ENCODE measurements at regions not wholly inside any gene's neighbourhood (a gene's known extent, or its start where the extent isn't known, plus 50 kb on each side); places are given as distances from the start of the nearest gene placed in this dataset.

DNA sequence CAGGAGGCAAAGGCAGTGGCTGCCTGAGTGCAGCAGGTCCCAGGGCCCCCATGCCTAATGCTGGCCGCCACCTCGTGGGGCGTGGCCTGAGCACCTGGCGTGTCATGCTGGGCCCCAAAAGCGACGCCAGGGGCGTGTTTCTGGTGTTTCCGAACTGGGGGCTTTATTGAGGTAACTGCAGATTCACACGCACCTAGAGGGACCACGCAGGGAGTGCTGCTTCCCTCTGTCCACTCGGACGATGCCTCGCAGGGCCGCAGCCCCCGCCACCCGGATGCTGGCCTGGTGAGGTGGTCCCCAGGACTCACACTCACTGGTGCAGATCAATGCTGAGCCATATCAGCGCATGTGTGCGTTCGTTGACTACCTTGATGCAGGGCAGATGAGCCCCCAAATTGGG lies 736.2 kb downstream of the BRD1 start:
- TF ChIP-seq, protein P1, sequence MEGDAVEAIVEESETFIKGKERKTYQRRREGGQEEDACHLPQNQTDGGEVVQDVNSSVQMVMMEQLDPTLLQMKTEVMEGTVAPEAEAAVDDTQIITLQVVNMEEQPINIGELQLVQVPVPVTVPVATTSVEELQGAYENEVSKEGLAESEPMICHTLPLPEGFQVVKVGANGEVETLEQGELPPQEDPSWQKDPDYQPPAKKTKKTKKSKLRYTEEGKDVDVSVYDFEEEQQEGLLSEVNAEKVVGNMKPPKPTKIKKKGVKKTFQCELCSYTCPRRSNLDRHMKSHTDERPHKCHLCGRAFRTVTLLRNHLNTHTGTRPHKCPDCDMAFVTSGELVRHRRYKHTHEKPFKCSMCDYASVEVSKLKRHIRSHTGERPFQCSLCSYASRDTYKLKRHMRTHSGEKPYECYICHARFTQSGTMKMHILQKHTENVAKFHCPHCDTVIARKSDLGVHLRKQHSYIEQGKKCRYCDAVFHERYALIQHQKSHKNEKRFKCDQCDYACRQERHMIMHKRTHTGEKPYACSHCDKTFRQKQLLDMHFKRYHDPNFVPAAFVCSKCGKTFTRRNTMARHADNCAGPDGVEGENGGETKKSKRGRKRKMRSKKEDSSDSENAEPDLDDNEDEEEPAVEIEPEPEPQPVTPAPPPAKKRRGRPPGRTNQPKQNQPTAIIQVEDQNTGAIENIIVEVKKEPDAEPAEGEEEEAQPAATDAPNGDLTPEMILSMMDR (IDR thresholded peaks at IDR 0.05): no peak
- intact Hi-C loops (cut with micrococcal nuclease): no loop called here
- Mint-ChIP-seq H3K36me3 (no peaks in the 10 kb centered on the region), H3K4me3 (no peak overlapping the region), H3K4me1 (no peaks in the 10 kb centered on the region), H3K27me3 (ENCODE audit: low read depth in 2 of 2) (no peaks in the 10 kb centered on the region), H3K27ac (no peak overlapping the region), H3K9me3 (no peaks in the 10 kb centered on the region)
- Histone ChIP-seq H3K36me3 (ENCODE audit: control insufficient read depth, insufficient read depth, low read length) (no peaks in the 10 kb centered on the region), H3K27ac (ENCODE audit: low read length) (no peak overlapping the region), H3K27me3 (ENCODE audit: control insufficient read depth, insufficient read depth, low read length) (no peaks in the 10 kb centered on the region), H3K4me3 (ENCODE audit: low read length) (no peak overlapping the region), H3K9me3 (ENCODE audit: control insufficient read depth, insufficient read depth, low read length) (no peaks in the 10 kb centered on the region), H3K4me1 (ENCODE audit: control insufficient read depth, insufficient read depth, low read length) (no peaks in the 10 kb centered on the region)
- no peak for DNase-seq
- 90% methylated on average over 19 of the region's 19 CpGs for WGBS (ENCODE audit: insufficient coverage)
- no peak for ATAC-seq

DNA sequence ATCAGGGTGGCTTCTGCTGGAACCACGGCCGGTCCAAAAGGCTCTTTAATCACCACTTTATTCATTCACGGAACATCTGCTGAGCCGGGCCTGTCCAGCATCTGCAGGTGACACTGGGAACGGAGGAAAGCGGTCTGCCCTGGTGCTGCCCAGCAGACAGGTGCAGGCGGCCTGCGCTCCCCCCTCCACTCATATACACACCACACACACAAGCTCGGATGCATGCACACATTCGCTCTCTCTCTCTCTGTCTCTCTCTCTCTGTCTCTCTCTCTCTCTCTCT lies 736.9 kb downstream of the BRD1 start:
- 78% methylated on average over 10 of the region's 10 CpGs for WGBS (ENCODE audit: insufficient coverage)
- Mint-ChIP-seq H3K4me3 (no peak overlapping the region), H3K9me3 (no peaks in the 10 kb centered on the region), H3K36me3 (no peaks in the 10 kb centered on the region), H3K27ac (no peak overlapping the region), H3K27me3 (ENCODE audit: low read depth in 2 of 2) (no peaks in the 10 kb centered on the region), H3K4me1 (no peaks in the 10 kb centered on the region)
- H3K9me3 ChIP-seq (ENCODE audit: control insufficient read depth, insufficient read depth, low read length): no peaks in the 10 kb centered on the region
- no peak for DNase-seq
- H3K27ac ChIP-seq (ENCODE audit: low read length): no peak overlapping the region
- TF ChIP-seq, protein P1 (IDR thresholded peaks at IDR 0.05): no peak
- H3K27me3 ChIP-seq (ENCODE audit: control insufficient read depth, insufficient read depth, low read length): no peaks in the 10 kb centered on the region
- H3K36me3 ChIP-seq (ENCODE audit: control insufficient read depth, insufficient read depth, low read length): no peaks in the 10 kb centered on the region
- no peaks in the 10 kb centered on the region for H3K4me1 ChIP-seq (ENCODE audit: control insufficient read depth, insufficient read depth, low read length)
- no peak for ATAC-seq
- intact Hi-C loops (cut with micrococcal nuclease): no loop called here
- no peak overlapping the region for H3K4me3 ChIP-seq (ENCODE audit: low read length)

DNA sequence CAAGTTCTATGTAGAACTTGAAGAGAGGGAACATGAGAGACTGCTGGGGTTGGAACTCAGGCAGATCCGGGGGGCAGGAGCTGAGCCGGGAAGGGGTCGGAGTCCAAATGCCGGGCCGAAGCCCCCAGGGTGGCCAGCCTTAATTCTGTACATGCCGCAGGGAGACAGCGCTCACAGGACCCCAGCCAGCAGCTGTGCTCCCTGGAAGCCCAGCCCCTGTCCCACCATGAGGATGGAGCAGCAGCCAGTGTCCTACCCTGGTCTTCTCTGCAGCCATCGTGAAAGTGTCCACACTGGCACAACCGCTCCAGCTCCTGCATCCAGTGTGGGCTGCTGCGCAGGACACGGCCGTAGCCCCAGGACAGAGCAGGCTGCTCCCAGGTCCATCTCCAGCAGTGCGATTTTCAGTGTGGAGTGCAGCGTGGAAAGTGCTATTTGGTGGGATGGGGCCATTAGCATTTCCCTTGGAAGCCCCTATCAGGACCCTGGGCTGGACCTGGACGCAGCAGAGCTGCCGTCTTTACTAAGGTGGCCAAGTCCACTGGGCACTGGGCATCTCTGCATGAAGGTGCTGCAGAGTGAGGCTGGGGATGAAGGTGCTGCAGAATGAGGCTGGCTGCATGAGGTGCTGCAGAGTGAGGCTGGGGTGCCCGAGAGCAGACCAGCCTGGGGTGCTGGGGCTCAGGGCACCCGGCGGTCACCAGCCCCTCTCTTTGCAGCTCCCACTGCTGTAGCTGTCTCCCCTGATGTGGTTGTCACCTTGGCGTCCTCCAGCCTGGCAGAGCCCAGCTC lies 737.4 kb downstream of the BRD1 start:
- Histone ChIP-seq H3K36me3 (ENCODE audit: control insufficient read depth, insufficient read depth, low read length) (no peaks in the 10 kb centered on the region), H3K4me3 (ENCODE audit: low read length) (no peak overlapping the region), H3K27ac (ENCODE audit: low read length) (no peak overlapping the region), H3K4me1 (ENCODE audit: control insufficient read depth, insufficient read depth, low read length) (no peaks in the 10 kb centered on the region), H3K27me3 (ENCODE audit: control insufficient read depth, insufficient read depth, low read length) (no peaks in the 10 kb centered on the region), H3K9me3 (ENCODE audit: control insufficient read depth, insufficient read depth, low read length) (no peaks in the 10 kb centered on the region)
- DNase-seq (no peak), ATAC-seq (no peak)
- intact Hi-C loops (cut with micrococcal nuclease): no loop called here
- Mint-ChIP-seq H3K9me3 (no peaks in the 10 kb centered on the region), H3K4me1 (no peaks in the 10 kb centered on the region), H3K4me3 (no peak overlapping the region), H3K27me3 (ENCODE audit: low read depth in 2 of 2) (no peaks in the 10 kb centered on the region), H3K27ac (no peak overlapping the region), H3K36me3 (no peaks in the 10 kb centered on the region)
- TF ChIP-seq, protein P1 (IDR thresholded peaks at IDR 0.05): no peak
- 89% methylated on average over 20 of the region's 20 CpGs for WGBS (ENCODE audit: insufficient coverage)
